Activated CD4-positive, CD25-positive, alpha-beta regulatory T cell treated with anti-CD3 and anti-CD28 coated beads, Interleukin-2, amount 50 U/mL, for 24 hours (primary cell): ENCODE measurements at regions not wholly inside any gene's neighbourhood (a gene's known extent, or its start where the extent isn't known, plus 50 kb on each side); places are given as distances from the start of the nearest gene placed in this dataset.
"Not testable (repeated sequence)": the region's sequence is repeated elsewhere in the genome, so short reads cannot be mapped to it uniquely, and the experiment has no call there.

Experiments used
- ATAC-seq, 2 donors: fragments of 150-1000 bp; cut with Tn5 transposase; one replicate each; pipeline ENCODE4 v1.10.0; 2021; ENCODE audit warnings: mild to moderate bottlenecking in 1 of 2, moderate library complexity in 1 of 2

GRCh38 chr12:33514893-33515292, 75.3 kb upstream of the SYT10 start:
- ATAC-seq = no peak

GRCh38 chr12:33519566-33519965, 79.9 kb upstream of the SYT10 start:
- no peak for ATAC-seq

- ATAC-seq = not testable (repeated sequence)
These were observed 81.1 kb upstream of the SYT10 start for GRCh38 chr12:33520505-33521302.

- no peak for ATAC-seq
These were observed 89.4 kb upstream of the SYT10 start for GRCh38 chr12:33529031-33529430.

GRCh38 chr12:33529810-33530209, 90.2 kb upstream of the SYT10 start:
- ATAC-seq = no peak

GRCh38 chr12:33531261-33531660, 91.6 kb upstream of the SYT10 start:
- no peak for ATAC-seq

- ATAC-seq = no peak
These were observed 93.9 kb upstream of the SYT10 start for GRCh38 chr12:33533527-33533926.

GRCh38 chr12:33536431-33536830, 96.8 kb upstream of the SYT10 start:
- no peak for ATAC-seq

GRCh38 chr12:33546004-33546403, 106.4 kb upstream of the SYT10 start:
- ATAC-seq = no peak

- no peak for ATAC-seq
These were observed 107.5 kb upstream of the SYT10 start for GRCh38 chr12:33547084-33547483.

- ATAC-seq = not testable (repeated sequence)
These were observed 110.6 kb upstream of the SYT10 start for GRCh38 chr12:33550214-33550613.

- no peak for ATAC-seq
These were observed 111.4 kb upstream of the SYT10 start for GRCh38 chr12:33551006-33551405.

GRCh38 chr12:33555128-33555527, 115.5 kb upstream of the SYT10 start:
- no peak for ATAC-seq

- ATAC-seq = no peak
These were observed 121.1 kb upstream of the SYT10 start for GRCh38 chr12:33560653-33561208.

GRCh38 chr12:33562401-33562800, 122.8 kb upstream of the SYT10 start:
- ATAC-seq = no peak

- no peak for ATAC-seq
These were observed 126.8 kb upstream of the SYT10 start for GRCh38 chr12:33566403-33566802.

- ATAC-seq = no peak
These were observed 135.7 kb upstream of the SYT10 start for GRCh38 chr12:33575346-33575745.

- ATAC-seq = no peak
These were observed 142.0 kb upstream of the SYT10 start for GRCh38 chr12:33581613-33582122.

GRCh38 chr12:33586576-33586975, 147.0 kb upstream of the SYT10 start:
- no peak for ATAC-seq

GRCh38 chr12:33587354-33587753, 147.7 kb upstream of the SYT10 start:
- ATAC-seq = no peak

- ATAC-seq = no peak
These were observed 148.4 kb upstream of the SYT10 start for GRCh38 chr12:33587784-33588712.

- ATAC-seq = no peak
These were observed 149.2 kb upstream of the SYT10 start for GRCh38 chr12:33588725-33589405.
